MCF 10A (cell line): ENCODE measurements at regions not wholly inside any gene's neighbourhood (a gene's known extent, or its start where the extent isn't known, plus 50 kb on each side); places are given as distances from the start of the nearest gene placed in this dataset.

Source experiments
- BruUV-seq: library from RNA; stranded (reverse); fragments of 400-500 nt; replicated peaks from 2 replicates; lab custom pipeline; 2021; lab: Mats Ljungman, UMichigan
- CTCF ChIA-PET: fragments of 300-600 bp; sonication (Branson Sonifier 250); formaldehyde crosslinking; extraction: SDS; loops from one replicate; lab custom pipeline; 2021; ENCODE audit warnings: antibody characterized with exemption, inconsistent platforms; lab: Yijun Ruan, JAX
- POLR2A ChIA-PET: fragments of 300-600, 350-650 bp; sonication (Branson Sonifier 250); formaldehyde crosslinking; extraction: SDS; loops from one replicate; lab custom pipeline; 2020; ENCODE audit warnings: antibody characterized with exemption, inconsistent platforms; lab: Yijun Ruan, JAX
- DNase-seq: peaks from one replicate; pipeline ENCODE4 v3.0.0-alpha.2; 2018; ENCODE audit not compliant: unreplicated experiment
- H3K27ac Mint-ChIP-seq: one replicate; pipeline ENCODE4 v1.8.0; 2022; ENCODE audit warnings: mild to moderate bottlenecking, low read depth, mixed read lengths; ENCODE audit not compliant: unreplicated experiment
- H3K27me3 Mint-ChIP-seq: one replicate; pipeline ENCODE4 v1.8.0; 2022; ENCODE audit warnings: mixed read lengths; ENCODE audit not compliant: insufficient read depth, unreplicated experiment
- H3K36me3 Mint-ChIP-seq: one replicate; pipeline ENCODE4 v1.8.0; 2022; ENCODE audit warnings: mild to moderate bottlenecking, moderate library complexity, mixed read lengths; ENCODE audit not compliant: insufficient read depth, unreplicated experiment
- H3K4me1 Mint-ChIP-seq: one replicate; pipeline ENCODE4 v1.8.0; 2022; ENCODE audit warnings: mixed read lengths; ENCODE audit not compliant: insufficient read depth, unreplicated experiment
- H3K4me3 Mint-ChIP-seq: one replicate; pipeline ENCODE4 v1.8.0; 2022; ENCODE audit warnings: mild to moderate bottlenecking, moderate library complexity, mixed read lengths; ENCODE audit not compliant: unreplicated experiment
- H3K9me3 Mint-ChIP-seq: one replicate; pipeline ENCODE4 v1.8.0; 2022; ENCODE audit warnings: mixed read lengths; ENCODE audit not compliant: unreplicated experiment
- intact Hi-C: fragments of 100-400 bp; cut with micrococcal nuclease; formaldehyde crosslinking; loops from 2 replicates; pipeline ENCODE4 v1.14.1; 2022
- TF ChIP-seq, protein P1 (sequence below): fragments of 200-600 bp; IDR thresholded peaks from one replicate; pipeline ENCODE4 v1.8.0; 2022; ENCODE audit warnings: antibody characterized with exemption, mild to moderate bottlenecking; ENCODE audit not compliant: unreplicated experiment

DNA sequence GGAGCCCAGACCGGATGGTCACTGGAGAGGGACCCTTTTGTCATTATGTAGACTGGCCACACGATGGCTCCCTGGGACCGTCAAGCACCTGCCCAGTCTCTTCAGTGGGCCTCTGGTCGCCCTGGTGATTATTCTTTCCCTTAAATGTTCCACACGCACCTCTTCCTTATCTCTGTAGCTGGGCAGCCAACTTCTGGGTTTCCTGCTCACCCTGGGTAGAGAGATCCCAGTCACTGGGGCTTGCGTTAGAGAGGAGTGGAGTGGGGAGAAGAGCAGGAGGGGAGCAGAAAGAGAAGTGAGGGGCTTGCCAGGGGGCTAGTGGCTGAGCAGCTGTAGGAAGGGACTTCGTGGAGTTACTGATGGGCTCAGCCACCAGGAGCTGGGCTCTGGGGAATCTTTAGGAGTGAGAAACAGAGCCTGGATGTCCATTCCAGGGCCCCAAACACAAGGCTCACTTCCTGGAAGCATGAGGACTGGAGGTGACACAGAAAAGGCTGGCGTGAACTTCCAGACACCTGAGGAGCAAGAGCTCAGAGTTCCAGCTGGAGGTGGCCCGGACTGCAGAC, 150.1 kb downstream of the DHX35 start:
- H3K4me1 Mint-ChIP-seq: peaks cover 5% of the 10 kb centered on the region
- no TSS peak for BruUV-seq
- TF ChIP-seq, protein P1, sequence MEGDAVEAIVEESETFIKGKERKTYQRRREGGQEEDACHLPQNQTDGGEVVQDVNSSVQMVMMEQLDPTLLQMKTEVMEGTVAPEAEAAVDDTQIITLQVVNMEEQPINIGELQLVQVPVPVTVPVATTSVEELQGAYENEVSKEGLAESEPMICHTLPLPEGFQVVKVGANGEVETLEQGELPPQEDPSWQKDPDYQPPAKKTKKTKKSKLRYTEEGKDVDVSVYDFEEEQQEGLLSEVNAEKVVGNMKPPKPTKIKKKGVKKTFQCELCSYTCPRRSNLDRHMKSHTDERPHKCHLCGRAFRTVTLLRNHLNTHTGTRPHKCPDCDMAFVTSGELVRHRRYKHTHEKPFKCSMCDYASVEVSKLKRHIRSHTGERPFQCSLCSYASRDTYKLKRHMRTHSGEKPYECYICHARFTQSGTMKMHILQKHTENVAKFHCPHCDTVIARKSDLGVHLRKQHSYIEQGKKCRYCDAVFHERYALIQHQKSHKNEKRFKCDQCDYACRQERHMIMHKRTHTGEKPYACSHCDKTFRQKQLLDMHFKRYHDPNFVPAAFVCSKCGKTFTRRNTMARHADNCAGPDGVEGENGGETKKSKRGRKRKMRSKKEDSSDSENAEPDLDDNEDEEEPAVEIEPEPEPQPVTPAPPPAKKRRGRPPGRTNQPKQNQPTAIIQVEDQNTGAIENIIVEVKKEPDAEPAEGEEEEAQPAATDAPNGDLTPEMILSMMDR: peak; percentile 88
- DNase-seq: peak; percentile 50
- H3K27me3 Mint-ChIP-seq: peaks cover 36% of the 10 kb centered on the region
- H3K4me3 Mint-ChIP-seq: no peak overlapping the region
- POLR2A ChIA-PET: interaction anchor here (0.6 kb wide), 1 partner anchor 18 kb away, joined by 3 read pairs; no protein-coding TSS in a partner anchor
- no peak overlapping the region for H3K27ac Mint-ChIP-seq
- CTCF ChIA-PET: interaction anchor here (0.6 to 9.9 kb wide), 77 partner anchors 9 to 1853 kb away, joined by 3 to 153 read pairs (median 4); no protein-coding TSS in a partner anchor
- no peaks in the 10 kb centered on the region for H3K36me3 Mint-ChIP-seq
- intact Hi-C loops: loop anchor here (1.0 to 10.0 kb wide), 6 partner anchors 152 to 1851 kb away; partner anchors contain the start of gene MAFB
- peaks cover 6% of the 10 kb centered on the region for H3K9me3 Mint-ChIP-seq

- intact Hi-C loops: loop anchor here (1.0 to 10.0 kb wide), 6 partner anchors 153 to 1851 kb away; partner anchors contain the start of gene MAFB
- CTCF ChIA-PET: interaction anchor here (0.5 to 9.9 kb wide), 68 partner anchors 9 to 1854 kb away, joined by 3 to 153 read pairs (median 4); no protein-coding TSS in a partner anchor
- DNase-seq: no peak
- Mint-ChIP-seq H3K27me3 (peaks cover 36% of the 10 kb centered on the region), H3K9me3 (peaks cover 3% of the 10 kb centered on the region), H3K4me1 (peaks cover 5% of the 10 kb centered on the region), H3K4me3 (no peak overlapping the region), H3K27ac (no peak overlapping the region), H3K36me3 (no peaks in the 10 kb centered on the region)
- TF ChIP-seq, protein P1: no peak
- no TSS peak for BruUV-seq
- POLR2A ChIA-PET: interaction anchor here (0.6 kb wide), 2 partner anchors 17 to 1857 kb away, joined by 3 read pairs; no protein-coding TSS in a partner anchor
Observed at GRCh38 chr20:39111359-39112177, 149.4 kb downstream of the DHX35 start.

- CTCF ChIA-PET: interaction anchor here (0.6 to 9.9 kb wide), 18 partner anchors 8 to 1851 kb away, joined by 3 to 153 read pairs (median 5); no protein-coding TSS in a partner anchor
- Mint-ChIP-seq H3K9me3 (no peaks in the 10 kb centered on the region), H3K36me3 (no peaks in the 10 kb centered on the region), H3K27me3 (peaks cover 42% of the 10 kb centered on the region), H3K4me1 (peaks cover 5% of the 10 kb centered on the region), H3K4me3 (no peak overlapping the region), H3K27ac (no peak overlapping the region)
- TF ChIP-seq, protein P1: no peak
- no TSS peak for BruUV-seq
- no peak for DNase-seq
- intact Hi-C loops: loop anchor here (5.0 to 10.0 kb wide), 2 partner anchors 1054 to 1142 kb away; no protein-coding TSS in a partner anchor
- POLR2A ChIA-PET: interaction anchor here (0.6 kb wide), 1 partner anchor 1858 kb away, joined by 3 read pairs; no protein-coding TSS in a partner anchor
Observed at GRCh38 chr20:39110819-39111136, 148.6 kb downstream of the DHX35 start.
